DOHH2 (cell line): ENCODE measurements at regions not wholly inside any gene's neighbourhood (a gene's known extent, or its start where the extent isn't known, plus 50 kb on each side); places are given as distances from the start of the nearest gene placed in this dataset.

Experiments
- H3F3A ChIP-seq: fragments of 200-600 bp; sonication (generic), shearing (Covaris generic); 2 replicates; pipeline ENCODE4 v1.6.0; 2016; ENCODE audit warnings: antibody characterized with exemption, mild to moderate bottlenecking; ENCODE audit not compliant: control insufficient read depth, insufficient read depth
- H3K27ac ChIP-seq: fragments of 200-600 bp; sonication (generic); 2 replicates; pipeline ENCODE4 v1.5.1; 2014; ENCODE audit warnings: low read depth, mild to moderate bottlenecking, low read length, moderate library complexity
- H3K27me3 ChIP-seq: fragments of 200-600 bp; sonication (generic); 2 replicates; pipeline ENCODE4 v1.6.1; 2014; ENCODE audit warnings: mild to moderate bottlenecking, low read length, mixed read lengths; ENCODE audit not compliant: control insufficient read depth
- H3K36me3 ChIP-seq: fragments of 200-600 bp; sonication (generic); 2 replicates; pipeline ENCODE4 v1.6.1; 2014; ENCODE audit warnings: mild to moderate bottlenecking, low read length, moderate library complexity, mixed read lengths; ENCODE audit not compliant: control insufficient read depth
- H3K4me1 ChIP-seq: fragments of 200-600 bp; sonication (generic); 2 replicates; pipeline ENCODE4 v1.6.1; 2014; ENCODE audit warnings: mild to moderate bottlenecking, low read length, mixed read lengths; ENCODE audit not compliant: control insufficient read depth
- H3K4me2 ChIP-seq: fragments of 200-600 bp; sonication (generic); 2 replicates; pipeline ENCODE4 v1.6.0; 2014; ENCODE audit warnings: mild to moderate bottlenecking, low read length, moderate library complexity
- H3K4me3 ChIP-seq: fragments of 200-600 bp; sonication (generic); 2 replicates; pipeline ENCODE4 v1.5.1; 2014; ENCODE audit warnings: mild to moderate bottlenecking, low read length, mixed read lengths
- H3K79me2 ChIP-seq: fragments of 200-600 bp; sonication (generic); 2 replicates; pipeline ENCODE4 v1.6.1; 2014; ENCODE audit warnings: mild to moderate bottlenecking, low read length, mixed read lengths; ENCODE audit not compliant: control insufficient read depth
- H3K9me2 ChIP-seq: fragments of 200-600 bp; sonication (generic); replicated peaks from 2 replicates; pipeline ENCODE4 v1.6.1; 2014; ENCODE audit warnings: mild to moderate bottlenecking, low read length, mixed read lengths; ENCODE audit not compliant: control insufficient read depth
- H3K9me3 ChIP-seq: fragments of 200-600 bp; sonication (generic); 2 replicates; pipeline ENCODE4 v1.6.1; 2014; ENCODE audit warnings: antibody characterized with exemption, low read length, mixed read lengths; ENCODE audit not compliant: control insufficient read depth, insufficient read depth
- H4K20me1 ChIP-seq: fragments of 200-600 bp; sonication (generic); 2 replicates; pipeline ENCODE4 v1.6.0; 2014; ENCODE audit warnings: low read depth, mild to moderate bottlenecking, antibody characterized with exemption, low read length, moderate library complexity; ENCODE audit not compliant: control insufficient read depth, insufficient read depth
- CTCF ChIP-seq: fragments of 200-600 bp; sonication (generic); IDR thresholded peaks from one replicate; pipeline ENCODE4 v1.5.1; 2014; ENCODE audit warnings: antibody characterized with exemption, mild to moderate bottlenecking, low read depth, low read length; ENCODE audit not compliant: poor library complexity, severe bottlenecking
- EZH2phosphoT487 ChIP-seq: fragments of 200-600 bp; sonication (generic); IDR thresholded peaks from 2 replicates; pipeline ENCODE4 v1.6.1; 2017; ENCODE audit warnings: borderline replicate concordance, mild to moderate bottlenecking, antibody characterized with exemption, low read length, moderate library complexity, mixed read lengths

DNA sequence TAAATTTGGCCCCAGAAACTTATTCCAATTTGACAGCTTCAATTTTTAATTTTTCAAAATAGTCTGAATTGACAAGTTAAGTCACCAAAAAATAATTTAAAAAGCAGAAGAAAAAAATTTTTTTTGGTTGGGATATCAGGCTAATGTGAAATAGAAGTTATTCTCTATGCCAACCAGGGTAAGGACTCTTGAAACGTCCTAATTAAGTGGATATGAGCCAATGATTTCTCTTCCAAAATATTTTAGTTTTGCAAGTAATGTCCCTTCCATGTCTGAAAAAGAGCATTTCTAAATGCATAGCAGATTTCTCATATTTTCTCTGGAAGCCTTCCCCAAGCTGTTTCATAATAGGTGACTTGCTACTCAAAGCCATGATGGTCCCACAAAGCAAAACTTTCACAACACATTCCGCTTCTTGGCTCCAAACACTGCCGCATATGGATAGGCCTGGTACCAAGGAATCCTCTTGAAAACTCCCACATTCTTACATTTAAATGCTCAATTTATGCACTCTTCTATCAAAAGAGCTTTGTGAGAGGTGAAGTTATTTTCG lies 65.1 kb downstream of the SIX6 start:
- Histone ChIP-seq H3K79me2 (no peaks in the 10 kb centered on the region), H4K20me1 (no peaks in the 10 kb centered on the region), H3K9me3 (0 out of 2 replicates have a peak, but pooled peaks cover 5% of the 10 kb centered on the region), H3K9me2 (no peaks in the 10 kb centered on the region), H3K27me3 (no peaks in the 10 kb centered on the region), H3K4me2 (no peak overlapping the region), H3F3A (no peaks in the 10 kb centered on the region; the same call in 1 of the 2 replicates), H3K4me3 (no peak overlapping the region), H3K36me3 (no peaks in the 10 kb centered on the region), H3K27ac (no peak overlapping the region), H3K4me1 (peaks cover 18% of the 10 kb centered on the region)
- no peak for TF ChIP-seq EZH2phosphoT487
- TF ChIP-seq CTCF, result no peak

GRCh38 chr14:60575008-60575407 lies 66.1 kb downstream of the SIX6 start:
- Histone ChIP-seq H3K4me3 (no peak overlapping the region), H3K36me3 (no peaks in the 10 kb centered on the region)

GRCh38 chr14:60585676-60586075 lies 63.6 kb downstream of the SIX1 start:
- Histone ChIP-seq H3K4me1 (no peaks in the 10 kb centered on the region), H3K79me2 (no peaks in the 10 kb centered on the region), H3K27ac (no peak overlapping the region), H3K36me3 (no peaks in the 10 kb centered on the region), H3K9me3 (no peaks in the 10 kb centered on the region), H4K20me1 (no peaks in the 10 kb centered on the region), H3F3A (no peaks in the 10 kb centered on the region), H3K9me2 (no peaks in the 10 kb centered on the region), H3K4me3 (no peak overlapping the region), H3K4me2 (no peak overlapping the region), H3K27me3 (no peaks in the 10 kb centered on the region)
- TF ChIP-seq CTCF (no peak), EZH2phosphoT487 (no peak)

More at GRCh38 chr14:60575008-60575407, 66.1 kb downstream of the SIX6 start:
- peaks cover 5% of the 10 kb centered on the region; the same call in 1 of the 2 replicates for H3K9me3 ChIP-seq
- no peaks in the 10 kb centered on the region; the same call in 1 of the 2 replicates for H3F3A ChIP-seq
- peaks cover 13% of the 10 kb centered on the region for H3K4me1 ChIP-seq
- H3K27me3 ChIP-seq, result no peaks in the 10 kb centered on the region
- H3K4me2 ChIP-seq, result no peak overlapping the region
- H3K79me2 ChIP-seq, result no peaks in the 10 kb centered on the region
- TF ChIP-seq CTCF, result no peak
- no peak for TF ChIP-seq EZH2phosphoT487
- H3K9me2 ChIP-seq, result no peaks in the 10 kb centered on the region
- no peak overlapping the region for H3K27ac ChIP-seq
- no peaks in the 10 kb centered on the region for H4K20me1 ChIP-seq
